NCI-H146 treated with DMSO at 0.1 percent for 48 hours (cell line): ENCODE measurements at regions not wholly inside any gene's neighbourhood (a gene's known extent, or its start where the extent isn't known, plus 50 kb on each side); places are given as distances from the start of the nearest gene placed in this dataset.
A peak's percentile ranks its signal among the peaks of the same experiment; 100 is the strongest.

Source experiments
- DNase-seq: peaks from one replicate; lab custom pipeline; 2025; ENCODE audit not compliant: unreplicated experiment; lab: John Stamatoyannopoulos, UW

GRCh38 chrX:39741904-39742303 lies 355.9 kb downstream of the BCOR start:
- DNase-seq, result no peak

- no peak for DNase-seq
Measured at GRCh38 chrX:39745818-39746217, 351.9 kb downstream of the BCOR start.

- DNase-seq, result no peak
Measured at GRCh38 chrX:39749135-39749534, 348.6 kb downstream of the BCOR start.

GRCh38 chrX:39749728-39750127 lies 348.0 kb downstream of the BCOR start:
- DNase-seq, result no peak

- no peak for DNase-seq
Measured at GRCh38 chrX:39750256-39750790, 347.4 kb downstream of the BCOR start.

GRCh38 chrX:39750848-39751247 lies 346.9 kb downstream of the BCOR start:
- DNase-seq, result no peak

GRCh38 chrX:39752815-39753214 lies 344.9 kb downstream of the BCOR start:
- no peak for DNase-seq

GRCh38 chrX:39753293-39753996 lies 344.3 kb downstream of the BCOR start:
- no peak for DNase-seq

- peak; percentile 25 for DNase-seq
Measured at GRCh38 chrX:39755143-39756032, 342.4 kb downstream of the BCOR start.

- DNase-seq, result no peak
Measured at GRCh38 chrX:39756086-39756883, 341.5 kb downstream of the BCOR start.

- no peak for DNase-seq
Measured at GRCh38 chrX:39757971-39758370, 339.8 kb downstream of the BCOR start.

GRCh38 chrX:39758791-39759525 lies 338.8 kb downstream of the BCOR start:
- no peak for DNase-seq

GRCh38 chrX:39759526-39760224 lies 338.1 kb downstream of the BCOR start:
- no peak for DNase-seq

GRCh38 chrX:39760930-39761329 lies 336.8 kb downstream of the BCOR start:
- no peak for DNase-seq

- no peak for DNase-seq
Measured at GRCh38 chrX:39762266-39762841, 335.4 kb downstream of the BCOR start.

- peak; percentile 92 for DNase-seq
Measured at GRCh38 chrX:39764441-39764914, 333.3 kb downstream of the BCOR start.

GRCh38 chrX:39765327-39765726 lies 332.4 kb downstream of the BCOR start:
- DNase-seq, result no peak

GRCh38 chrX:39766085-39766726 lies 331.6 kb downstream of the BCOR start:
- DNase-seq, result no peak

- no peak for DNase-seq
Measured at GRCh38 chrX:39766855-39767254, 330.9 kb downstream of the BCOR start.
